DMS153 treated with DMSO at 0.1 percent for 48 hours (cell line): ENCODE measurements at regions not wholly inside any gene's neighbourhood (a gene's known extent, or its start where the extent isn't known, plus 50 kb on each side); places are given as distances from the start of the nearest gene placed in this dataset.

Experiments used
- DNase-seq: peaks from one replicate; lab custom pipeline; 2025; ENCODE audit not compliant: unreplicated experiment; lab: John Stamatoyannopoulos, UW

DNA sequence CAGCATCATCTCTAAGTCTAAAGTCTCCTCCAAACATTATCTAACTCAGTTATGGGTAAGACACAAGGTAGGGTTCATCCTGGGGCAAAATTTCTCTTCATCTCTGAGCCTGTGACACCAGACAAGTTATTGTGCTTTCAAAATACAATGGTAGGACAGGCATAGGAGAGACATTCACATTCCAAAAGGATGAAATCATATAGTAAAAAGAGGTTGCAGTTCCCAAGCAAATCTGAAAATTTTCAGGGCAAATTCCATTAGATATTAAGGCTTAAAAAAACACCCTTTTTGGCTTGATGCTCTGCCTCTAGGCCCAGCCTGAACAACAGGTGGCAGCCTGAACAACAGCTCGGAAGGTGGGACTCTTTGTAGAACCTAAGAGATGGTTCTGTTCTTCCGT, 448.3 kb upstream of the SLIT2 start:
- no peak for DNase-seq

DNA sequence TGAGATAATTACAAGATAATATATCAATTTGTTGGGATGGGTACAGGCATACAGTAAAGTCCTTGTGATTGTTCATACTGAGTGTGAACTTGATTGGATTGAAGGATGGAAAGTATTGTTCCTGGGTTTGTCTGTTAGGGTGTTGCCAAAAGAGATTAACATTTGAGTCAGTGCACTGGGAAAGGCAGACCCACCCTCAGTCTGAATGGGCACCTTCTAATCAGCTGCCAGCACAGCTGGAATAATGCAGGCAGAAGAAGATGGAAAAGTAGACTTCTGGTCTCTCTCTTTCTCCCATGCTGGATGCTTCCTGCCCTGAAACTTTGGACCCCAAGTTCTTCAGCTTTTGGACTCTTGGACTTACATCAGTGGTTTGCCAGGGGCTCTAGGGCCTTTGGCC, 457.9 kb upstream of the SLIT2 start:
- no peak for DNase-seq

DNA sequence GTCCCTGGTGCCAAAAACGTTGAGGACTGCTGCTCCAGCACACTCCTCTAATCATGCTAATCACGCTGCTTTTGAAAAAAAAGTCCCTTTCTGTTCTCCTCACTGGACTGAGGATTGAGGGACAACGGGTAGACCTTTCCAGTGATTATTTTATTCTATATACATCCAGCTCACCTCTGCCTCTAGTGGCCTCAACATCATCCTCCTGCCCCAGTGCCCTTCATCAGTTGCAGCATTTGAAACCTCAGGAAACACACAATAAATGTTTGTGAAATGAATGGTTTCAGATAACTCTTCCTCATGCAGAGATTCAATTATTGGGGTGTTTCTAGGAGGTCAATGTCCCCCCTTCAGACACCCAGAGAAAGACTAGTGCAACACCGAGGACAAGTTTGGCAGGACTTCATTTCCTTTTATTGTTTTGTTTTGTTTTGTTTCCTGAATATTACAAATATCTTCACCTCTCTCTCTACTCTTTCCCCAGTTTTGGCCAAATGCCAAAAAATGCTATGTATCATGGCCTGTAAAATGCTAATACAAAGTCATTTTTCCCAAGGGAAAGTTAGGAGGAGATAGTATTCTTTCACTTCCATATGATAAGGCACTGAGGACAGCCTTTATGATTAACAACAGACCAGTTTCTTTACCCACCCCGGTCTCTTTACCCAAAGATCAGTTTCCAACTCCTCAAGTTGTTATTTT, 460.1 kb upstream of the SLIT2 start:
- no peak for DNase-seq

DNA sequence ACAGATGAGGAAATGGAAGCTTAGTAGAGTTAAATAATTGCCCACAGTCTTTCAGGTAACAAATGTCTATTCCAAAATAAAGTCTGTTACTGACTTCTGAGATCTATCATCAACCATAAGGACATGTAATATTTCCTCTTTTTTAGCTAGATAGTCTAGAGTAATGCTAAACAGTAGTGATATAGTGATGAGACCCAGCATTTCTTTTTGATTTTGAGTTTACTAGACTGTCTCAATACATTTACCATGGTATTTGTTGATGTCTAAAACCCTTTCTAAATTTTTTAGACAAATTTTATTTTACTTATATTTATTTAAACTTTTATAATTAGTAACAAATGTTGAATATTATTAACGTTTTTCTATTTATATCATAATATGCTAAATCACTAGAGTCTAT, 465.1 kb upstream of the SLIT2 start:
- DNase-seq: no peak

GRCh38 chr4:19783667-19784223, 468.0 kb upstream of the SLIT2 start:
- no peak for DNase-seq

DNA sequence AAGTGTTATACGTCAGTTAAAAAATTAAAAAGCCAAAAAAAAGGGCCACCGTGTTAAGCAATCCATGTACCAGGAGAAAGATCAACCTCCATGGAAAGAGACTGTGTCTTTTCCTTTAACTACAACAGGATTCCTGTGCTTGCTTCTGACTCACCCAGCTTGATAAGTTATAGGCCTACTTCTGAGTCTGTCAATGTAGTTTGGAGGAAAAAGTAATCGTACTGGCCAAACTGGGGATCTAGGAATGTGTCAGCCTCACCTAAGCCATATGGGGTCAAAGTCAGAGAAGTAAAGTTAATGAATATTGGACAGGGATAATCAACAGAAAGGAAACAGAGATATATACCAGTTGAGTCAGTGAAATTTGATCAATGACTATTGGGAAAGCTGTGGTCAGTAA, 470.8 kb upstream of the SLIT2 start:
- DNase-seq: no peak

- DNase-seq: no peak
These were observed 474.8 kb upstream of the SLIT2 start for GRCh38 chr4:19776929-19777328.

- DNase-seq: no peak
These were observed 475.7 kb upstream of the SLIT2 start for GRCh38 chr4:19776021-19776459.

- DNase-seq: no peak
These were observed 476.9 kb upstream of the SLIT2 start for GRCh38 chr4:19774690-19775256.

DNA sequence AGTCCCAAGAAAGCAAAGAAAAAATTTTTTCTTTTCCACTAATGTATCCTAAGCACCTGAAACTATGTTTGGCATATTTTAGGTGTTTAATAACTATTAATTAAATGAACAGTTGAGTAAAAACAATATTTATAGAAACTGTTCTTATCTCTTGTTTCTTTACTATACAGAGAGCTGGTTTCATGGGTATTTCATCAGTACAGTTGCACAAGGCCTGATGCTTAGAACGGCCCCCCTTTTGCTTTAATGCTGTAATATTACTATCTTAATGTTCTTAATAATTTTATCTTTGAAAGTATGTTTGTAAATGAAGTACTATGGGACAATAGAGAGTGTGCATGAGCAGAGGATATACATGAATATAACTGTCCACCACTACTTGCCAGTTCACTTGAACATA, 479.1 kb upstream of the SLIT2 start:
- DNase-seq: no peak

- no peak for DNase-seq
These were observed 495.0 kb upstream of the SLIT2 start for GRCh38 chr4:19756661-19757060.

- no peak for DNase-seq
These were observed 499.1 kb upstream of the SLIT2 start for GRCh38 chr4:19752599-19752998.

DNA sequence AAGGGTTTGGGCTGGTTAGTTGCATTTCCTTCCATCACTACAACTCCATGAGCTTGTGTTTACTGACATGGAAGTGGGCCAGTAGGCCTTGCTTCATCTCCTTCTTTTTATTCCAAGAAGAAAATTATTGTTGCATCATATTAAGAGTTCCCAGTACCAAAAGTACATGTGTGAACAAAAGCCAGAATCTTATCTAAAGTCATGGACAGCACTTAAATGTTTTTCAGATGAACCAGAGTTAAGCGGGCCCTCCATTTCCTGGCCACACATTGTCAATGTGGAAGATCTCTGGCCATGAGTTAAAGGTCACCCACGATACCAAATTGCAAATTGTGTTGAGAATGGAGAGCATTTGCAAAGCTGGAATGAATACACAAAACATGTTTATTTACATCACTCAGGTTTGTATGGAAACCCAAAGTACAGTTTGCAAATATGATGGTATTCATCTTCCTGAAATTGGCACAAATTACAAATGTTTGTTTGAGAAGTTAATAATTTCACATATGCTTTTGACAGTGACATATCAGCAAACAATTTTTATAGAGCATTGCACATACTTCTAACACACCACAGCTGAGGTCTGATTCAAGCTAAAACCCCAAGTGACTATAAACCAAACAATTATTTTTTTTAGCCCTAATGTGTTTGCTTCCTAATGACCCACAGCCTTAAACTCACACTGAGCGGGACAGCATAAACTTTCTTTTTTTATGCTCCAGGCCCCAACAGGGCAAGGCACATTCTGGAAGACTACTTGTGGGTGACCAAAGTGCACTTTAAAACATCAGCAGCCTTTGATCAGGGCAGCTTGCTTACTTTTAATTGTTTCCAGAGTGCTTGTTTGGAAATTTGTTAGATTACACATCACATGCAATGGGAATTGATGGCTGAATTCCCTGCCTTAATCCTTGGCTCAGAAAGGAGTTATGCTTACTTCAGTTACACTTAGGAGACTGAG, 502.9 kb upstream of the SLIT2 start:
- no peak for DNase-seq

- DNase-seq: no peak
These were observed 505.3 kb upstream of the SLIT2 start for GRCh38 chr4:19746377-19746776.

DNA sequence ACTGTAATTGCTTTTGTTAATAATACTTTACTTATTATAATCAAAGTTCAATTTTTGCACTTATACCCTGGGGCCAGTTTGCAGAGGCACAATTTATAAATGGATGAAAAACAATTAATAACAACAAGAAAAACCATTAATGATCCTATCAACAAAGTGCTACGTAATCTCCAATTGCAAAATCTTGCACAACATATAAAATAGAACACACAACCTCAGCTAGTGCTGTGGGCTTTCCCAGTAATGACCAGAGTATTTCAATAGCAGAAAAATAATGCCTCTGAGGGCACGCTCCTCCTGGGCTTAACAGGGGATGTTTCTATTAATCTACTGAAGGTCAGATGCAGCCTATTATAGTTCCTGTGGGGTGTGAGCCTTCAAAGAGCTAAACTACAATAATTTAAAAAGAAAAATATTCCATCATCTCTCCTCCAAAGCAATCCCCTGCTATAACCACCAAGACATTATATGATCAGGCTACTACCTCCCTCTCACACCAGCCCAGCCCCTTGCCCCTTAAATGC, 508.5 kb upstream of the SLIT2 start:
- DNase-seq: no peak

DNA sequence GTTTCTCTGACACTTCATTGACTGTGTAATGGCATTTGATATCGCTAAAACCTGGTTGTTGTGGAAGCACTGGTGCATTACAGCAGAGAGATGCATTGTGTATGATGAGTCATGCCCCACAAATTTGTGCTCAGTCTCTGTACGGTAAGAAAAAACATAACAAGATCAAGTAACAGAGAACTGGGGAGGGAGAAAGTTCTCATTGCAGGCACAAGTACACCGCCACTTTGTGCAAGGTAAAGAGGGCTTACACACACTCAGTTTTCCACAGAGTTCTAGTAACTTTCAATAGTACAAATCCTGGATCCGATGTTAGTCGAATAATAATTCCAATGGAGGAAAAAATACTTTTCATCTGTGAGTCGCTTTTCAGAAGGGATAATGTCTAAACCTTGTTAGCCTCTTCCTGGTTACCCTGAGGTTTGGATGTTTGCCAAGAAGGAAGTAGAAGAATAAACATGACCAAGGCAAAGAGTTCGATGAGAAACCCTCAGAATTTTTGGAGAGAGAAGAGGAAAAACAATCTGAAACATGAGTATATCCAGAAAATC, 512.5 kb upstream of the SLIT2 start:
- no peak for DNase-seq

- DNase-seq: no peak
These were observed 514.5 kb upstream of the SLIT2 start for GRCh38 chr4:19736968-19737756.

DNA sequence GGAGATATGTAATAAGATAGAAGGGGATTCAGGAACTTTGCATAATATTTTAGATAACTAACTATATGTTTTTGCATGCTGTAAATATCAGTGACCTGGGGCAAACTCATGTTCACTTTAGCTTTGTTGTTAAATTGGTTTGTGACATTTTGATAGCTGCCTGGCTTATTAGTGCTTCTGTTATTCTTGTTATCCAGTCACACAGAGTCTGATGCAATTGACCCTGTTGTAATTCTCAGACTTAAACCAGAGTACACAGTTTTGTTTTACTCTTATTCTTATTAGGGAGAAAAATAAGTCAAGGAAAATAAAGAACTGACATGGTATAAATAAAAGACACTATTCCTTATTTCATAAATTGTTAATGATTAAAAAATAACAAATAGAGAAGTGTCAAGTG, 516.7 kb upstream of the SLIT2 start:
- DNase-seq: no peak

DNA sequence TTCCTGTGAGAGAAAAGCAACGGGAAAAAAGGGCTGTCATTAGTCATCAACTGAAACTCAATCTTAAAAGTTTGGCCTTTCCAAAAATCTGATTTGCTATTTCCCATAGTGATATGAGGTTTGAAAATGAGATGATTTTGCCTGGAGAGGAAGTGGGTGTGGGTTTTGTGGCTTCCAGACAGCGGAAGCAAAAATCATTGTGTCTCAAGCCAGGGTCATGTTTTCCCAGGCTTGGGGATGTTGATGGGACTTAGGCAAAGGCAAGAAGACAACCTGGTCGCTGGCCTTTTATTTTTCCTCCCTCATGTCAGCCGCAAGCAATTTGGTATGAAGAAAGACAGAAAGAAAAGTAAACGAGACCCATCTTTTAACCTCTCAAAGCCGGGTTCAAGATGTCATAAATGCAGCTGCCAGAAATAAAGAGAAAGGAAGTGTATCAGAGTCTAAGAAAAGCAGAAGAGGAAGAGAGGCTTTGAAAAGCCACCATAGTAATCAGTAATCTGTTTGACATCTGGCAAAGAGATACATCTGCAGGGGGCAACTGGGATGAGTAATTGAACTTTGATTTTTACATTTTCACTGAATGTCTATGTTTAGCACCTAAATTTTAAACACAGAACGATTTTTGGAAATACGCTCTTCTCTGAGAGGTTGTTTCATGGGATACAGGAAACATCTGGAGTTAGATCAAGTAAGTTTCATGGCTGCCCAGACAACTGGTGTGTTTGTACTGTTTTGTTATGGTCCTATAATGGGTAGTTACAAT, 521.6 kb upstream of the SLIT2 start:
- no peak for DNase-seq

- no peak for DNase-seq
These were observed 522.9 kb upstream of the SLIT2 start for GRCh38 chr4:19728773-19729172.
